ENCODE measurements at regions not wholly inside any gene's neighbourhood (a gene's known extent, or its start where the extent isn't known, plus 50 kb on each side); places are given as distances from the start of the nearest gene placed in this dataset.
"Not testable (repeated sequence)": the region's sequence is repeated elsewhere in the genome, so short reads cannot be mapped to it uniquely, and the experiment has no call there.

DNA sequence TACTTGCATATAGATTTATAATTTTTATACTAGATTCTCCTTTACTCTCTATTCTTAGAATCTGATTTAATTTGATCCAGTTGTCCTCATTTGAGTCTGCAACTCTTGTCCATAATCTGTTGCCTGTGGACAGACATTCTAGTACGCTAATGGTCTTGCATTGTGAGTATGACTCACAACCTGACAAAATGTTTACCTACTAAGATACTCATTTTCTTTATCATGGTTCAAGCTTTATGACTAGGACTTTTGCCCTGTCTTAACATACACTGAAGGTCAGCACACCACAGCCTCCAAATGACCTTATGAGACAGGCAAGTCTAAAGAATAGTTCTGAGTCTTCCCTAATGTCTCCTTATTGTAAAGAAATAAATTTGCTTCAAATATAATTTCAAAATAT lies 142.3 kb upstream of the CDH7 start:
- Histone ChIP-seq H3K9ac (ENCODE audit: low read length) (no peak overlapping the region), H3K4me1 (ENCODE audit: control insufficient read depth, insufficient read depth, low read length) (no peaks in the 10 kb centered on the region), H3K4me3 (ENCODE audit: low read length) (no peak overlapping the region), H3K27me3 (ENCODE audit: control insufficient read depth, insufficient read depth, low read length) (no peaks in the 10 kb centered on the region), H3K27ac (ENCODE audit: low read depth, low read length) (no peak overlapping the region), H3K36me3 (ENCODE audit: control insufficient read depth, insufficient read depth, low read length) (no peaks in the 10 kb centered on the region)

- Histone ChIP-seq H3K27me3 (ENCODE audit: control insufficient read depth, insufficient read depth, low read length) (no peaks in the 10 kb centered on the region), H3K27ac (ENCODE audit: low read depth, low read length) (no peak overlapping the region), H3K9ac (ENCODE audit: low read length) (no peak overlapping the region), H3K4me3 (ENCODE audit: low read length) (no peak overlapping the region), H3K4me1 (ENCODE audit: control insufficient read depth, insufficient read depth, low read length) (no peaks in the 10 kb centered on the region), H3K36me3 (ENCODE audit: control insufficient read depth, insufficient read depth, low read length) (no peaks in the 10 kb centered on the region)
Measured at GRCh38 chr18:65607161-65607560, 143.7 kb upstream of the CDH7 start.

DNA sequence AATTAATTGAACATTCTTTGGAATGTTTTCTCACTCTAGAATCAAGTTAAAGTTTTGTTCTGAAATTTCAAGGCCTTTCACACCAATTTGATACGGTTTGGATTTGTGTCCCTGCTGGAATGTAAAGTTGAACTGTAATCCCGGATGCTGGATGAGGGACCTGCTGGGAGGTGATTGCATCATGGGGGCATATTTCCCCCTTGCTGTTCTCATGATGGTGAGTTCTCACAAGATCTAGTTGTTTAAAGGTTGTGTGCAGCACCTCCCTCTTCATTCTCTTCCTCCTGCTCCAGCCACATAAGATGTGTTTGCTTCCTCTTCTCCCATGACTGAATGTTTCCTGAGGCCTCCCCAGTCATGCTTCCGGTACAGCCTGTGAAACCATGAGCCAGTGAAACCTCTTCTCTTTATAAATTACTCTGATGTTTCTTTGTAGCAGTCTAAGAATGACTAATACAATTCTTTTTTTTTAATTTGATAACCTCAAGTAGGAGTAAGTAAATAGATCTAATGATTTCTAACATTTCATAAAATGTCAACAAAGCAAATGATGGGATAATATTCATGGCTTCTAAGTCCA lies 144.2 kb upstream of the CDH7 start:
- no peaks in the 10 kb centered on the region for H3K36me3 ChIP-seq (ENCODE audit: control insufficient read depth, insufficient read depth, low read length)
- no peak overlapping the region for H3K27ac ChIP-seq (ENCODE audit: low read depth, low read length)
- H3K27me3 ChIP-seq (ENCODE audit: control insufficient read depth, insufficient read depth, low read length), result no peaks in the 10 kb centered on the region
- H3K9ac ChIP-seq (ENCODE audit: low read length), result no peak overlapping the region
- no peaks in the 10 kb centered on the region for H3K4me1 ChIP-seq (ENCODE audit: control insufficient read depth, insufficient read depth, low read length)
- no peak overlapping the region for H3K4me3 ChIP-seq (ENCODE audit: low read length)

DNA sequence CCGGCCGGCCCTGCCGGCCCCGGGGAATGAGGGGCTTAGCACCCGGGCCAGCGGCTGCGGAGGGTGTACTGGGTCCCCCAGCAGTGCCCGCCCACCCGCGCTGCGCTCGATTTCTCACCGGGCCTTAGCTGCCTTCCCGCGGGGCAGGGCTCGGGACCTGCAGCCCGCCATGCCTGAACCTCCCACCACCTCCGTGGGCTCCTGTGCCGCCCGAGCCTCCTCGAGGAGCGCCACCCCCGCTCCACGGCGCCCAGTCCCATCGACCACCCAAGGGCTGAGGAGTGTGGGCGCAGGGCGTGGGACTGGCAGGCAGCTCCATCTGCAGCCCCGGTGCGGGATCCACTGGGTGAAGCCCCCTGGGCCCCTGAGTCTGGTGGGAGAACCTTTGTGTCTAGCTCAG lies 145.5 kb upstream of the CDH7 start:
- not testable (repeated sequence) for H3K4me1 ChIP-seq (ENCODE audit: control insufficient read depth, insufficient read depth, low read length); H3K27me3 ChIP-seq (ENCODE audit: control insufficient read depth, insufficient read depth, low read length); H3K36me3 ChIP-seq (ENCODE audit: control insufficient read depth, insufficient read depth, low read length); H3K4me3 ChIP-seq (ENCODE audit: low read length); H3K9ac ChIP-seq (ENCODE audit: low read length); H3K27ac ChIP-seq (ENCODE audit: low read depth, low read length)

DNA sequence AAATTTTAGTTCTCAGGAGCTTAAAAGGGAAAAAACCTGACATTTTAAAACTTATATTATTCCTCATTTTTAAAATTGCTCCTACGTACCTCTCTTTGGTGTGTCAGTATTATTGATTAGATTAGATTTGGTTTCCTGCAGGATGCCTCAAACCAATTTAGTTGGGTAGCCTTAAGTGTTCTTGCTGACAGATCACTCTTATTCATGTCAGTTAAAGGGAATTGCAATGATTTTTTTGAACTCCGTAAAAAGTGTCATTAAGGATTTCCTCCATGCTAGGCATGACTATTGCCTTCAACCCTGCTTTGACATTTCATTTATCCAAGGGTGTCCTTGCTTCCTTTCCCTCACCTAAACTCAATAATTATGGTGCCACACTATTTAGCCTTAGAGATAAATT lies 149.0 kb upstream of the CDH7 start:
- Histone ChIP-seq H3K4me3 (ENCODE audit: low read length) (no peak overlapping the region), H3K9ac (ENCODE audit: low read length) (no peak overlapping the region), H3K4me1 (ENCODE audit: control insufficient read depth, insufficient read depth, low read length) (no peaks in the 10 kb centered on the region), H3K36me3 (ENCODE audit: control insufficient read depth, insufficient read depth, low read length) (no peaks in the 10 kb centered on the region), H3K27me3 (ENCODE audit: control insufficient read depth, insufficient read depth, low read length) (no peaks in the 10 kb centered on the region), H3K27ac (ENCODE audit: low read depth, low read length) (no peak overlapping the region)

DNA sequence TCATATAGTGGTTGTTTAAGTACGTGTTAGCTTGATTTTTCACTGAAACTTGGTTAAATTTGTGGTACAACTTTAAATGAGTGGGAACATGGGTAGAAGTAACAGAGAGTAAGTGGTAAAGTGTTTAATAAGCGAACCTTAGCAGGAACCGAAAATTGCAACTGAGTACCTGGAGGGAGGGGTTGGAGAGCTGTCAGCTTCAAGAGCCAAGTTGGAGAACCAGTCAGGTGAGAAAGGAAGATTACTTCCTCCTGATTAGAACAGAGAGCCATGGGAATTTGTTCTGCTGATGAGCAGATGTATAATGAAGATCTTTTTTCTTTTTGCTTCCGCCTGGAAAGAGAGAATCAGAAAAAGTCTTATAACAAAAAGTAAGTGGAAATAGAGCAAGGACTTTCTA lies 158.4 kb upstream of the CDH7 start:
- Histone ChIP-seq H3K9ac (ENCODE audit: low read length) (no peak overlapping the region), H3K27ac (ENCODE audit: low read depth, low read length) (no peak overlapping the region), H3K36me3 (ENCODE audit: control insufficient read depth, insufficient read depth, low read length) (no peaks in the 10 kb centered on the region), H3K4me1 (ENCODE audit: control insufficient read depth, insufficient read depth, low read length) (no peaks in the 10 kb centered on the region), H3K27me3 (ENCODE audit: control insufficient read depth, insufficient read depth, low read length) (no peaks in the 10 kb centered on the region), H3K4me3 (ENCODE audit: low read length) (no peak overlapping the region)

GRCh38 chr18:65587491-65587890 lies 163.3 kb upstream of the CDH7 start:
- no peaks in the 10 kb centered on the region for H3K4me1 ChIP-seq (ENCODE audit: control insufficient read depth, insufficient read depth, low read length)
- no peak overlapping the region for H3K4me3 ChIP-seq (ENCODE audit: low read length)
- H3K9ac ChIP-seq (ENCODE audit: low read length), result no peak overlapping the region
- H3K27ac ChIP-seq (ENCODE audit: low read depth, low read length), result no peak overlapping the region
- no peaks in the 10 kb centered on the region for H3K36me3 ChIP-seq (ENCODE audit: control insufficient read depth, insufficient read depth, low read length)
- no peaks in the 10 kb centered on the region for H3K27me3 ChIP-seq (ENCODE audit: control insufficient read depth, insufficient read depth, low read length)

GRCh38 chr18:65582094-65582493 lies 168.7 kb upstream of the CDH7 start:
- H3K27ac ChIP-seq (ENCODE audit: low read depth, low read length); H3K27me3 ChIP-seq (ENCODE audit: control insufficient read depth, insufficient read depth, low read length); H3K9ac ChIP-seq (ENCODE audit: low read length); H3K36me3 ChIP-seq (ENCODE audit: control insufficient read depth, insufficient read depth, low read length); H3K4me1 ChIP-seq (ENCODE audit: control insufficient read depth, insufficient read depth, low read length); H3K4me3 ChIP-seq (ENCODE audit: low read length): not testable (repeated sequence)

DNA sequence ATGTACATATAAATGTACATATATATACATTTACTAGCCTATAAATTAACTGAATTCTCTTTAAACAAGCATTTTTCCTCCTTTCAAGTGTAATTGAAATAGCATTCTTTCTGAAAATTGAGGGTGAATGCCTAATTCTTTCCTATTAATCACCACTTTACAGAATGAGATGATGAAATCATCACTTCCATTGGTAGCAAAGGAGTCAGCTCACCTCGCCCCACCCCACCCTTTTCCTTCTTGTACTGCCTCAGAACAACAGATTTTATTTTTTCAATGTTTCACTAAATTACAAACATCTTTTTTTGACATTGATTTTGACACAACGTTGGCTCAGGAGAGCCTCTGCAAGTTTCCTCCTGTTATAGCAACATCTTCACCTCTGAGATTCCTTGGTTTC lies 181.9 kb upstream of the CDH7 start:
- no peak overlapping the region for H3K4me3 ChIP-seq (ENCODE audit: low read length)
- no peaks in the 10 kb centered on the region for H3K36me3 ChIP-seq (ENCODE audit: control insufficient read depth, insufficient read depth, low read length)
- no peak overlapping the region for H3K9ac ChIP-seq (ENCODE audit: low read length)
- no peaks in the 10 kb centered on the region for H3K27me3 ChIP-seq (ENCODE audit: control insufficient read depth, insufficient read depth, low read length)
- H3K27ac ChIP-seq (ENCODE audit: low read depth, low read length), result no peak overlapping the region
- H3K4me1 ChIP-seq (ENCODE audit: control insufficient read depth, insufficient read depth, low read length), result no peaks in the 10 kb centered on the region

- no peaks in the 10 kb centered on the region for H3K27me3 ChIP-seq (ENCODE audit: control insufficient read depth, insufficient read depth, low read length)
- no peak overlapping the region for H3K27ac ChIP-seq (ENCODE audit: low read depth, low read length)
- no peaks in the 10 kb centered on the region for H3K4me1 ChIP-seq (ENCODE audit: control insufficient read depth, insufficient read depth, low read length)
- no peak overlapping the region for H3K9ac ChIP-seq (ENCODE audit: low read length)
- H3K36me3 ChIP-seq (ENCODE audit: control insufficient read depth, insufficient read depth, low read length), result no peaks in the 10 kb centered on the region
- H3K4me3 ChIP-seq (ENCODE audit: low read length), result no peak overlapping the region
Measured at GRCh38 chr18:65567372-65567771, 183.4 kb upstream of the CDH7 start.

- Histone ChIP-seq H3K9ac (ENCODE audit: low read length) (no peak overlapping the region), H3K36me3 (ENCODE audit: control insufficient read depth, insufficient read depth, low read length) (no peaks in the 10 kb centered on the region), H3K4me3 (ENCODE audit: low read length) (no peak overlapping the region), H3K4me1 (ENCODE audit: control insufficient read depth, insufficient read depth, low read length) (no peaks in the 10 kb centered on the region), H3K27me3 (ENCODE audit: control insufficient read depth, insufficient read depth, low read length) (no peaks in the 10 kb centered on the region), H3K27ac (ENCODE audit: low read depth, low read length) (no peak overlapping the region)
Measured at GRCh38 chr18:65548316-65548715, 202.5 kb upstream of the CDH7 start.

GRCh38 chr18:65547046-65547445 lies 203.8 kb upstream of the CDH7 start:
- Histone ChIP-seq H3K27ac (ENCODE audit: low read depth, low read length) (no peak overlapping the region), H3K4me1 (ENCODE audit: control insufficient read depth, insufficient read depth, low read length) (no peaks in the 10 kb centered on the region), H3K27me3 (ENCODE audit: control insufficient read depth, insufficient read depth, low read length) (no peaks in the 10 kb centered on the region), H3K4me3 (ENCODE audit: low read length) (no peak overlapping the region), H3K9ac (ENCODE audit: low read length) (no peak overlapping the region), H3K36me3 (ENCODE audit: control insufficient read depth, insufficient read depth, low read length) (no peaks in the 10 kb centered on the region)

GRCh38 chr18:65544701-65545100 lies 206.1 kb upstream of the CDH7 start:
- H3K36me3 ChIP-seq (ENCODE audit: control insufficient read depth, insufficient read depth, low read length), result no peaks in the 10 kb centered on the region
- no peak overlapping the region for H3K27ac ChIP-seq (ENCODE audit: low read depth, low read length)
- H3K27me3 ChIP-seq (ENCODE audit: control insufficient read depth, insufficient read depth, low read length), result no peaks in the 10 kb centered on the region
- H3K4me3 ChIP-seq (ENCODE audit: low read length), result no peak overlapping the region
- H3K4me1 ChIP-seq (ENCODE audit: control insufficient read depth, insufficient read depth, low read length), result no peaks in the 10 kb centered on the region
- H3K9ac ChIP-seq (ENCODE audit: low read length), result no peak overlapping the region
